Nucleus accumbens (tissue), 56 donors: ENCODE measurements at regions not wholly inside any gene's neighbourhood (a gene's known extent, or its start where the extent isn't known, plus 50 kb on each side); places are given as distances from the start of the nearest gene placed in this dataset.
A peak's percentile ranks its signal among the peaks of the same experiment; 100 is the strongest.

ENCODE experiments used
- DNase-seq, 56 donors: peaks; one replicate each; lab custom pipeline; 2025; lab: John Stamatoyannopoulos, UW

DNA sequence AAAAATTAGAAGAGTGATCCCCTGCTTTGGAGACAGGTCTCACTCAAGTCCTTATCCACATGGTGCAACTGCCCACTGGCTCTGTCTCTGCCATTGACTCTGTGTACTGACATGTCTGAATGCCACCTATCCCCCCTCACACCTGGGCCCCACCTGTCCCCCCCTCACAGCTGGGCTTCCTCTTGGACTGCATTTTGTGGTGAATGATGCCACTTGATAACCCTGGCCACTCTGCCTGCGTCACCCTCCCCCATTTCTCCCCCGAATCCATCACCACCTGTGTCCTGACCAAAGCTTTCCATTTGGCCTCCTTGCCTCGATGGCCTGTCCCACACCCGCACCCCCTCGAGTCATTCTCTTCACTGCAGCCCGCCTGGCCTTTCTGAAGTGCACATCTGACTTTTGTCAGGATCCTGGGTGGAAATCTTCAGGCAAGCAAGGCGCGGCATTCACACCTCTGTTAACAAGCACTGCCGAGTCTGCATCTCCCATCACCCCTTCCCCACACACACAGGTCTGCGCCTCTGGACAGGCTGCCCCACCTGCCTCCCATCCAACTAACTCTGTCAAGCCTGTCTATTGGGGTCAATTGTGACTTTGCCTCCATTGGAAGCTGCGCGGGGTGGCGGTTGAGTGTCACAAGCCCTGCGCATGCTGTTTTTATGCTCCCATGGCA lies 175.3 kb upstream of the KLF14 start:
- DNase-seq = no peak

DNA sequence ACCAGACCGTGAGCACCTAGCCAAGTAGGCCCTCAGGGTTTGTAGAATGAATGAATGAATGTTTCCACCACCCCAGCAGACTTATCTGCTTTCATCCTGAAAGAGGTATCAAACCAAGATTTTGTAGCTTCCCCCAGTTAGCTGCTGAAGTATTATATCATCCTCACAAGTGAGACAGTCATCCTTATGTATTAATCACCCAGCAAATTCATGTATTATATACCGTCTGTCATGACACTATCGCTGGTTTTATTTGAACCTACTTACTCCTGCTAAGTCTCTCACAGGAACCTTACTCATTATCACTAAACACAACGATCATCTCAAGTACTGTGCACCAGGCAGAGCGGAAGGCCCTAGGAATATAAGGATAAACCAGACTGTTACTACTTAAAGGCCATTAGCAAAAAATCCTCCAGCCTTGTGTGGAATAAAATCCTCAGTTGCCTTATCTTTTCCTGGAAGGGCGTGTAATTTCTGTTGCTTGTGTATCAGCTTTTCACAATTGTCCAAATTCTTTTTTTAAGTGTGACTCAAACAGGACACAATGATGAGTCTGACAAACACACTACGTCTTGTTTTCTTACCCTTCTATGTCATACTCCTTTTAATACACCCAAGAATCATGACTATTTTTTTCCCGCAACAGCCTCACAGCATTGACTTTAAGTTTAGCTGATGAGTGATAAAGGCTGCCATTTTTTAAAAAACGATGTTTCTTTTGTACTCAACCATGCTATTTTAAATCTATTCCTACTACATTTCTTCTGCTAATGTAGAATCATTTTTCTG lies 176.1 kb upstream of the KLF14 start:
- no peak for DNase-seq

GRCh38 chr7:130910949-130911944 lies 177.2 kb upstream of the KLF14 start:
- DNase-seq = no peak

- DNase-seq = no peak
These were observed 178.3 kb upstream of the KLF14 start for GRCh38 chr7:130912082-130912861.

DNA sequence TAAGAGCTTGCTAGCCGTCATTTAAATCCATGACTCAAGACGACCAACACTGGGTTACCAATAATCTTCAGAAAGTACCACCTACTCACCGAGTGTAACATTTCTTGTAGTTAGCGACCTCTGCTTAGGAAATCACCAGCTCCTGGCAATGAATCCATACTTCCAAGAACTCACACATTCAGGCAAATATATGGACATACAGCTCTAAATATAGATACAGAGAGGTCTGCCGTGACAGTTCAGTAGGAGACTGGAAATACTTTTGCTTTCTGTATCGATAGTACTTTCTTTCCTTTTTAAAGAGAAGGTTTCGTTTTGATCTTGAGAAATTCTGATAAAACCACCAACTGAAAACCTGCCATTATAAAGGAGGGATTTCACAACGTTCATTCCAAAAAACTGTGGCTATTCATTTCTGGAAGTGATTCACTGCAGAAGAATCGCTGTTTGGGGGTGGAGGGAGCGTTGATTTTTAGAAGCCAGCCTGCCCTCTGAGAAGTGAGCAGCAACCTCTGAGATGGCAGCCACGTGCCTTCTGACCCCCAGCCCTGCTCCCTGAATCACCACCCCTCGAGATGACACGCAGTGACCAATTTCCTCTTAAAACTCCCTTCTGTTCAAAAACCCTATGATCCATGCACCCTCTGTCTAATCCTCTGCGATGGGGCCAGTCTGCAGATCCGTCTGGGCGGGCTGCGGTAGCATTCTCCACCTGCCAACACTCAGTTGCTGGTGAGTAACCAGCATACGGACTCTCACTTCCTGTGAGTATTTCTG lies 179.0 kb upstream of the KLF14 start:
- peak in 12 of 56 donors; percentile 13 to 67 (median 33) for DNase-seq

- DNase-seq = no peak
These were observed 179.9 kb upstream of the KLF14 start for GRCh38 chr7:130913639-130914553.

GRCh38 chr7:130914554-130915294 lies 180.7 kb upstream of the KLF14 start:
- no peak for DNase-seq

DNA sequence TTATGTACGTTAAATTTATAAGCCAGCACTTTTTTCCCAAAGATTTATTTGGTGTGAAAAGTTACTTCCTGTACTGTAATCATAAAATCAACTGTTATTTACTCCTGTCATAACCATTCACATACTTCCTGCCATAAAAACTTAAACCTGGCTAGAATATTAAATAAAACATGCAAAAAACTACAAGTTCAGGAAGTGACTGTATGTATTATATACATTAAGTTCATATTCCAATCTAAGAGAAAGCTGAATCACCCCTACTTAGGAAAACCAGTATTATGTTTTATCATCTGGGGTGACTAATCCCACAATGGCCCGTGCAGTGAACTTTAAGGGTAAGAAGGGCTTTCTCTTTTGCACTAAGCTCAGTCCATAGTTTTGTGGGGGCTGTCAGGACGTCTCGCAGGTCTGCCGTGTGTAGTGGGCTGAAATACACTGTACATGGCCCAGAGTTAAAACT lies 183.7 kb upstream of the KLF14 start:
- DNase-seq = no peak

DNA sequence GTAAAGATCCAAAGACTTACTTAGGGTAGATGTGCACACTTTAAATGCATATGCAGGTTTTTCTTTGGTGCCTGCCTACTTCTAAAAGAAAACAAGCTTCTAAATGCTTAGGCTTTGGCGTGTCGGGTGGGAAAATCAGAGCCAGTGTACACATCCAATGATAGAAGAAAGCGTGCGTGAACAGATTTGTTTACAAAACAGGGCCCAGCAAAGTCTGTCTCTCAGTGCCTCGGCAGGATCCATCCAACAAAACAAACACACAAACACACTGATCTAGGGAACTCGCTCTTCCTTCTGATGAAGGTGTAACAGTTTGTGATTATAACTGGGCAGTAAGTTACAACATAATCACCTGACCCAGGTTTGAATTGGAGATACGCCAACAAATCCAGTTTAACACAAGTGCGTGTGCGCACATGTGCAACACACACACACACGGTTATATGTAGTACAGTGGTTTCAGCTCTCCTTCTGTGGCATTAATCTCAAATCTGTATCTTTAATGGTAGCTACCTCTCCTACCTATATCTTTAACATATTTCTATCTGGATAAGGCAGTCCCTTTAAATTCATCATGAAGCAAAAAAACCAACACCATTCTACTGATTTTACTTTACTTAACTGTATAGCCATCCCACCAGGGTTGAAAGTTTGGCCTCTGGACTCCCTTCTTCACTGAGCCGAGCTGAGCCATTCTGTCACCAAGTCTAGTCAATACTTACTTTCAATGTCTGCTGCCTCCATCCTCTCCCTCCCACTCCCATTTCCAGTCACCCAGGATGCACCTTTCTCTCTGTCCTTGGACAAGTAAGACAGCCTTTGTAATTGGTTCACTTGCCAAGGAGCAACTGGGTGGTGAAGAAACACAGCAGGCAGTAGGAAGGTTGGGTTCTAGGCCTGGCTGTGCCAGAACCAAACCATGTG lies 184.4 kb upstream of the KLF14 start:
- no peak for DNase-seq

DNA sequence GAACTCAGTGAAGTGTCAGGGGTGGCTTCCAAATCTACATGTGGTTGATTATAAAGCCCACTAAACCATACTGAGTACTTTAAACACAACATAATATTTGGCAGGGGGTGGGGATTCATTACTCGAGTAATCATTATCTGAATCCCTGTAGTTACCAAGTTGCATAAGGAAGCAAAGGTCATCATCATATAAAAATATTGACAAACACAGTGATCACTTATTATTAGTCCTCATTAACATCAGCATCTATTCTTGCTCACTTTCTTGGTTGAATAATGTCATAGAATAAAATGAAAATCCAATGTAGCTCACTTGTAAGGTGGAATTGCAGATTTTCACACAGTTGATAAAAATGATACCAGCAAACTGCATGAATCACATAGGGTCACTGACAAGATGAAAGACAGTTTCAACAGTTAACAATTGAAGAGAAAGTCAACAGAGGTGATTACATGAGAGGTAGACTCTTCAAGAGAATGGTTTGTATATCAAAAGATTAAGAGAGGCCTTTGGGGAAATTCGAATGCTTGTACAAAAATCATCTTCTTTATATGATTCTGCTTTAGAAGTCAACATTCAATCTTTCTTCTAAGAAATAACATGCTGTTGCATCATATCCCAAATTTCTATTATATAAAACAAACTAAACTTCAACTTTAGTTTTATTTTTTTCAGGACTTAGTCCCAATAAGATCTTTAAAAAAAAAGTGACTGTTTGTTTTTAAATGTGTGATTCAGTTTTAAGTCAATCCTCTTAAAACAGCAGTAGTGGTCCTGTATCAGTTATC lies 185.5 kb upstream of the KLF14 start:
- no peak for DNase-seq

GRCh38 chr7:130920122-130920521 lies 186.1 kb upstream of the KLF14 start:
- DNase-seq = no peak

GRCh38 chr7:130921391-130922180 lies 187.6 kb upstream of the KLF14 start:
- DNase-seq = peak in 52 of 56 donors; percentile 32 to 96 (median 67)

- DNase-seq = no peak
These were observed 188.5 kb upstream of the KLF14 start for GRCh38 chr7:130922206-130923112.

DNA sequence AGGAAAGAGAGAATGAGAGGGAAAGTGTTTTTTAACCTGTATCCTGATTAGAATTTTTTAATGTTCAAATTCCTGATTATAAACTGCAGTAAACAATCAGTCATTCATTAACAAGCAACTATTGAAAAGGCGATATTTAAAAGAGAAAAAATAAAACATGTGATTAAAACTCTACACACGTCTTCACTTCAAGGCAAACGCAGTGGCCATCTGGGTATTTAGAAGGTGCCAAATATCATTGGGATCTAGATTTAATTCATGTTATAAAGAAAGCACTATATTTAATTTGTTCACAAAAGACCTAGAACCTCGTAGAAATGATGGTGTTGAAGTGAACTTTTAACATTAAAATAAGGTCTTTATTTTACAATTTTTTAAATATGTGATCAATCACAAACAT lies 189.4 kb upstream of the KLF14 start:
- DNase-seq = no peak
